NB4 (cell line): ENCODE measurements at regions not wholly inside any gene's neighbourhood (a gene's known extent, or its start where the extent isn't known, plus 50 kb on each side); places are given as distances from the start of the nearest gene placed in this dataset.

ENCODE experiments used
- CTCF ChIP-seq: IDR thresholded peaks from one replicate; pipeline ENCODE4 v1.5.1; 2012; ENCODE audit warnings: low read depth, low read length
- POLR2A ChIP-seq: IDR thresholded peaks from 2 replicates; pipeline ENCODE4 v1.6.1; 2011; ENCODE audit warnings: mild to moderate bottlenecking; ENCODE audit not compliant: insufficient read length; ENCODE audit errors: extremely low read depth

- TF ChIP-seq POLR2A (no peak), CTCF (no peak)
These were observed 528.7 kb downstream of the ZIC1 start for GRCh38 chr3:147937891-147938290.
